AG04450 (cell line): ENCODE measurements at regions not wholly inside any gene's neighbourhood (a gene's known extent, or its start where the extent isn't known, plus 50 kb on each side); places are given as distances from the start of the nearest gene placed in this dataset.

Source experiments
- CTCF ChIA-PET: fragments of 300-600, 350-600 bp; formaldehyde crosslinking; extraction: SDS; loops from one replicate; lab custom pipeline; 2022; ENCODE audit warnings: antibody characterized with exemption, inconsistent platforms; lab: Charles Lee
- POLR2A ChIA-PET: fragments of 350-600 bp; formaldehyde crosslinking; extraction: SDS; loops from one replicate; lab custom pipeline; 2021; ENCODE audit warnings: antibody characterized with exemption, inconsistent platforms; lab: Yijun Ruan, JAX
- DNase-seq: peaks from one replicate; pipeline ENCODE4 v3.0.0-alpha.2; 2011; ENCODE audit warnings: low read depth, low spot score
- H3K27ac ChIP-seq: one replicate; pipeline ENCODE4 v1.5.1; 2012; ENCODE audit warnings: low read depth, low read length, control low read depth
- H3K27me3 ChIP-seq: one replicate; pipeline ENCODE4 v1.6.0; 2012; ENCODE audit warnings: low read length; ENCODE audit not compliant: control insufficient read depth, insufficient read depth
- H3K4me3 ChIP-seq: 2 replicates; pipeline ENCODE4 v1.5.1; 2011; ENCODE audit warnings: mild to moderate bottlenecking, low read depth, low read length, control low read depth
- H3K9me3 ChIP-seq: 2 replicates; pipeline ENCODE4 v1.5.1; 2012; ENCODE audit warnings: low read length; ENCODE audit not compliant: control insufficient read depth, insufficient read depth
- TF ChIP-seq, protein P1 (sequence below): IDR thresholded peaks from 2 replicates; pipeline ENCODE4 v1.5.1; 2011; ENCODE audit warnings: low read depth, low read length, control low read depth, inconsistent platforms

DNA sequence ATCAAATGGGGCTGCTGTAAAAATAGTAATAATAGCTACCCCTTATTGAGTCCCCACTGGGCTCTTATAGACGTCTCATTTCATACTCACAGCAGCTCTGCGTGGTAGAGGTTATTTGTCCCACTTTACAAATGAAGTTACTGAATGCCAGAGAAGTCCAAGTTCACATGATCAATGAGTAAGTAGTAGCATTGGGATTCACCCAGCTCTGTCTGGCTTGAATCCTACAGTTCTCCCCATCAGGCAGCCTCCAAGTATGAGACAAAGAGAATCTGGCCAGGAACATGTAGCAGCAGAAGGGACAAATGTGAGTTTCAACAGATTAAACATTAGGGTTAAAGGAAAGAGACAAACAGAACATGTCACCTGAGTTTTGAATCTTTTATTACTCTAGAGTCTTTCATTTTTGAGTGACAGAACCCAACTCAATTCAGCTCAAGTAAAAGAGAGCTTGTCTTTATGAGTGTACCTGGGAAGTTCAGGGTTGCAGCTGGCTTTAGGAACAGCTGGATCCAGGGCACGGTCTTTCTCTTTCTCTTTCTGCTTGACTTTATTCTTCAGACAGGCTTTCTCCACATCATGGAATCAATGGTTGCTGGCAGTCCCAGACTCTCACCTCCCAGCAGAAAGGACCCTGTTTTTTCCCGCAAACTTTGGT, 64.1 kb upstream of the JDP2 start:
- Histone ChIP-seq H3K9me3 (no peaks in the 10 kb centered on the region), H3K4me3 (no peak overlapping the region), H3K27ac (no peak overlapping the region), H3K27me3 (peaks cover 44% of the 10 kb centered on the region)
- ChIA-PET CTCF (interaction anchor here (1.4 kb wide), 1 partner anchor 198 kb away, joined by 5 read pairs; no protein-coding TSS in a partner anchor), POLR2A (no interaction called here)
- no peak for DNase-seq
- TF ChIP-seq, protein P1, sequence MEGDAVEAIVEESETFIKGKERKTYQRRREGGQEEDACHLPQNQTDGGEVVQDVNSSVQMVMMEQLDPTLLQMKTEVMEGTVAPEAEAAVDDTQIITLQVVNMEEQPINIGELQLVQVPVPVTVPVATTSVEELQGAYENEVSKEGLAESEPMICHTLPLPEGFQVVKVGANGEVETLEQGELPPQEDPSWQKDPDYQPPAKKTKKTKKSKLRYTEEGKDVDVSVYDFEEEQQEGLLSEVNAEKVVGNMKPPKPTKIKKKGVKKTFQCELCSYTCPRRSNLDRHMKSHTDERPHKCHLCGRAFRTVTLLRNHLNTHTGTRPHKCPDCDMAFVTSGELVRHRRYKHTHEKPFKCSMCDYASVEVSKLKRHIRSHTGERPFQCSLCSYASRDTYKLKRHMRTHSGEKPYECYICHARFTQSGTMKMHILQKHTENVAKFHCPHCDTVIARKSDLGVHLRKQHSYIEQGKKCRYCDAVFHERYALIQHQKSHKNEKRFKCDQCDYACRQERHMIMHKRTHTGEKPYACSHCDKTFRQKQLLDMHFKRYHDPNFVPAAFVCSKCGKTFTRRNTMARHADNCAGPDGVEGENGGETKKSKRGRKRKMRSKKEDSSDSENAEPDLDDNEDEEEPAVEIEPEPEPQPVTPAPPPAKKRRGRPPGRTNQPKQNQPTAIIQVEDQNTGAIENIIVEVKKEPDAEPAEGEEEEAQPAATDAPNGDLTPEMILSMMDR, result no peak

DNA sequence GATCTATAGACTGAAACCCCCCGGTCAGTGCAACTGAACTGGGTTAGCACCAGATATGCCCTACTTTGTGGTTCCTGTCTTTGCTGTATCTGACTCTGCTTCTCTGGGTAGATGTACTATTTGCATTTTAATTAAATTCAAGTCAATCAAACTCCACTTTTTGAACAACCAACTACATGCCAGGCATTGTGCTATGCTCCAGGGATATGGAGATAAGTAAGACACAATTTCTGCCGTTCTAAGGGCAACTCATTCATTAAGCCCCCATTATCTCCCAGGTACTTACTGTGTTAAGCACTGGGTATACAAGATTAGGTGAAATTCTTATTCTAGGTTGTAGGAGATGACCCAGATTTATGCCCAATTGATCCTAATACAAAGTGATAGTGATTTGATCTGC, 62.7 kb upstream of the JDP2 start:
- ChIA-PET POLR2A (no interaction called here), CTCF (no interaction called here)
- Histone ChIP-seq H3K9me3 (no peaks in the 10 kb centered on the region), H3K4me3 (no peak overlapping the region), H3K27ac (no peak overlapping the region), H3K27me3 (peaks cover 42% of the 10 kb centered on the region)
- no peak for DNase-seq
- TF ChIP-seq, protein P1, result no peak

DNA sequence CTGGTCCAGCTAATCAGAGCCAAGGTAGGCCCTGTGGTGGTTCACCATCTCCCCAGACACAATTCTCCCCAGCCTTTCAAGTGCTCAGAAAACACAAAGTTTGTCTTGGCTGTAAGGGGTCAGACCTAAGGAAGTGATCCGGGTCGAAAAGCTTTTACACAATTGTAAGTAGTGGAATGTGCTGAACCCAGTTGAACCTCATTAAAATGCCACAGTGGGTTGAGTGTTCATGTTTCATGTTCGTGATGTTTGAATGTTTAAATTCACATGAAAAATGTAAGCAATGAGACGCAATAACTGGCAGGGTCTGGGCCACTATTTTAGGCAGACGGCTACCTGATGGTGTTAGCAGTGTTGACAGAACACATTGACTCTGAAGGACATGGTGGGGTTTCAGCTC, 60.9 kb upstream of the JDP2 start:
- POLR2A ChIA-PET, result no interaction called here
- Histone ChIP-seq H3K27ac (no peak overlapping the region), H3K4me3 (no peak overlapping the region), H3K27me3 (peaks cover 37% of the 10 kb centered on the region), H3K9me3 (no peaks in the 10 kb centered on the region)
- TF ChIP-seq, protein P1, result no peak
- DNase-seq, result no peak
- CTCF ChIA-PET, result no interaction called here

DNA sequence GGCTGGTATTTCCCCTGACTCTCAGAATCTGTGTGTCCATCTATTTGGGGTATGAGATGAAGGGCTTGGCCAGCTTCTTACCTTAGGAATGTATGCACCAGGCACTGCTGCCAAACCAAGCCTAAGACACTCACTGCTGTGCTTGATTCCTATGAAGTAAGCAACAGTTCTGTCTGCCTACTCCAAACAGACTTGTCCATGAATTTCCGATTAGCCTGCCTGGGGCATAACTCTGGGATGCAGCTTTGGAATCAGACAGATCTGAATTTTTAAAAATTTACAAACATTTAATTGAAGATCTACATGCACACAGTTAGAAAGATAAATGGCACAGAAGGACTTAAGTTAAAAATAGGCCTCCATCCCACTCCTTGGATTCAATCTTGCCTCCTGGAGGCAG, 59.5 kb upstream of the JDP2 start:
- POLR2A ChIA-PET, result no interaction called here
- Histone ChIP-seq H3K9me3 (no peaks in the 10 kb centered on the region), H3K4me3 (no peak overlapping the region), H3K27me3 (peaks cover 30% of the 10 kb centered on the region), H3K27ac (no peak overlapping the region)
- TF ChIP-seq, protein P1, result no peak
- DNase-seq, result no peak
- CTCF ChIA-PET, result no interaction called here

DNA sequence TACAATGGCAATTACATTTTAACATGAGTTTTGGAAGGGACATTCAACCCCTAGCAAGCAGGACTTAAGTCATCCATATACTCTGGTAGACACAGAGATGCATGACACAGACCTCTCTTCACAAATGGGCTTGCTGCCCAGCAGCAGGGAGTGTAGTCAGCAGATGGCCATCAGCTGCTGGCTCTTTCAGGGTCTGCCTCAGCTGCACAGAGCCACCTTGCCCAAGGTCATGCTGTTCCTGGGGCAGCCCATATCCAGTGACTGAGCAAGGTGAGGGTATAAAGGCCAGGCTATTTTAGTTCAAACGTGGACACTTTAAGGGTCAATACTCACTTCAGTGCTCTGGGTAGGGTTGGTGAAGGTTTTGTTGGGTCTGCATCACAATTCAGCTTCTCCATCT, 58.3 kb upstream of the JDP2 start:
- ChIA-PET CTCF (no interaction called here), POLR2A (no interaction called here)
- DNase-seq, result no peak
- Histone ChIP-seq H3K27me3 (peaks cover 28% of the 10 kb centered on the region), H3K27ac (no peak overlapping the region), H3K9me3 (no peaks in the 10 kb centered on the region), H3K4me3 (no peak overlapping the region)
- TF ChIP-seq, protein P1, result no peak
